ENCODE measurements at regions not wholly inside any gene's neighbourhood (a gene's known extent, or its start where the extent isn't known, plus 50 kb on each side); places are given as distances from the start of the nearest gene placed in this dataset.
"Not testable (repeated sequence)": the region's sequence is repeated elsewhere in the genome, so short reads cannot be mapped to it uniquely, and the experiment has no call there.

DNA sequence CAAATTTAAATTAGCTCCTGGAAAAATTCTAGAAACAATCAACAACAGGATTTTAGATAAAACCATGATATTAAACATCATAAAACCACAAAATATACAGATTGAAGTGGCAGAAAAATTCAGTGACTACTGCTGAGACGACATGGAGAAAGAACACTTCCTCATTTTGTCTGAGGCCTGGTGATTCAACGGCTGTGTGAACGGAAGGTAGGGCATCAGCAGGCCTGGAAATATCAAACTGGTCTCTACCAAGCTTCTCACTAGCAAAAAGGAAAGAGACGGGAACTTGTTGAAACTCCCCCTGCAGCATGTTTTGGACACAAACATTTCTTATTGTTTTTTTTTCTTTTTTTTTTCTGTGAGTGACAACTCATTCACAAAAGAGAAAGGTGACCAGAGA lies 58.0 kb upstream of the AHI1 start:
- CTCF ChIA-PET: interaction anchor here (0.8 kb wide), 1 partner anchor 9 kb away, joined by 3 read pairs; no protein-coding TSS in a partner anchor
- no peaks in the 10 kb centered on the region for H3K36me3 ChIP-seq (ENCODE audit: insufficient read depth, low read length)
- H3K27me3 Mint-ChIP-seq: peaks cover 2 to 19% of the 10 kb centered on the region in 2 donors
- H3K4me3 Mint-ChIP-seq: no peak overlapping the region
- H3K27ac Mint-ChIP-seq: no peak overlapping the region
- no peaks in the 10 kb centered on the region for H3K36me3 Mint-ChIP-seq
- H3K27me3 ChIP-seq (ENCODE audit: insufficient read depth, low read length, poor library complexity, severe bottlenecking): no peaks in the 10 kb centered on the region
- no peaks in the 10 kb centered on the region for H3K4me1 Mint-ChIP-seq
- no peak for DNase-seq
- no peaks in the 10 kb centered on the region for H3K9me3 Mint-ChIP-seq
- no peaks in the 10 kb centered on the region for H3K9me3 ChIP-seq (ENCODE audit: low read length)
- no peaks in the 10 kb centered on the region for H3K4me1 ChIP-seq (ENCODE audit: insufficient read depth, low read length)
- H3K4me3 ChIP-seq (ENCODE audit: low read length): no peak overlapping the region
- POLR2A ChIA-PET: no interaction called here
- no peak overlapping the region for H3K27ac ChIP-seq (ENCODE audit: low read depth, low read length)

DNA sequence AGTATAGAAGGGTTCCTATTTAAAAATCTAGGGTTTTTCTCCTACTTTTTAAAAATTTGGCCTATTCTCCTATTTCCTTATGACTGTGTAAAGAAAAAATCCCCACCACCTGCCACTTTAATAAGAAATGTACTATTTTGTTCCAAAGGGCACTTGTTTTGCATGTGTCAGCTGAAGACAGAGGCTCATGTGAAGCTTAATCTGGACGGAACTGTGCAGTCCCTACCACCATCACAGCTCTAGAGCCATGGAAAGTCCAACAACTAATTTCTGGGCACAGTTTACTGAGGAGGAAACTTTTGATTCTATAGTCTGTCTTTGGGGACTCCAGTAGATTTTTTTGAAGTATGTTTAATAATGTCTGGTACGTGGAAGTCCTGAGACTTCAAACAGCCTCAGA lies 60.0 kb upstream of the AHI1 start:
- H3K27ac ChIP-seq (ENCODE audit: low read depth, low read length): no peak overlapping the region
- CTCF ChIA-PET: no interaction called here
- H3K4me1 ChIP-seq (ENCODE audit: insufficient read depth, low read length): no peaks in the 10 kb centered on the region
- H3K4me3 ChIP-seq (ENCODE audit: low read length): no peak overlapping the region
- Mint-ChIP-seq H3K36me3 (no peaks in the 10 kb centered on the region), H3K27ac (no peak overlapping the region), H3K4me3 (no peak overlapping the region), H3K4me1 (peaks cover 0 to 8% (median 8%) of the 10 kb centered on the region in 3 donors), H3K9me3 (no peaks in the 10 kb centered on the region), H3K27me3 (peaks cover 2 to 19% of the 10 kb centered on the region in 2 donors)
- POLR2A ChIA-PET: no interaction called here
- no peaks in the 10 kb centered on the region for H3K9me3 ChIP-seq (ENCODE audit: low read length)
- H3K27me3 ChIP-seq (ENCODE audit: insufficient read depth, low read length, poor library complexity, severe bottlenecking): no peaks in the 10 kb centered on the region
- H3K36me3 ChIP-seq (ENCODE audit: insufficient read depth, low read length): no peaks in the 10 kb centered on the region
- no peak for DNase-seq

- H3K36me3 ChIP-seq (ENCODE audit: insufficient read depth, low read length); DNase-seq; H3K9me3 Mint-ChIP-seq; POLR2A ChIA-PET; H3K27me3 ChIP-seq (ENCODE audit: insufficient read depth, low read length, poor library complexity, severe bottlenecking); H3K4me3 ChIP-seq (ENCODE audit: low read length); H3K27me3 Mint-ChIP-seq; CTCF ChIA-PET; H3K27ac ChIP-seq (ENCODE audit: low read depth, low read length); H3K4me1 ChIP-seq (ENCODE audit: insufficient read depth, low read length); H3K36me3 Mint-ChIP-seq; H3K9me3 ChIP-seq (ENCODE audit: low read length); H3K4me3 Mint-ChIP-seq: not testable (repeated sequence)
- Mint-ChIP-seq H3K4me1 (peaks cover 9 to 32% (median 29%) of the 10 kb centered on the region in 3 donors), H3K27ac (peak overlapping the region in 2 of 8 donors; percentile 19 to 67)
Observed at GRCh38 chr6:135565605-135566004, 68.1 kb upstream of the AHI1 start.

- H3K27me3 ChIP-seq (ENCODE audit: insufficient read depth, low read length, poor library complexity, severe bottlenecking): no peaks in the 10 kb centered on the region
- peak overlapping the region in 1 of 8 donors; percentile 43 for H3K27ac Mint-ChIP-seq
- no peak overlapping the region for H3K4me3 Mint-ChIP-seq
- H3K4me3 ChIP-seq (ENCODE audit: low read length): no peak overlapping the region
- ChIA-PET POLR2A (no interaction called here), CTCF (no interaction called here)
- H3K36me3 Mint-ChIP-seq: no peaks in the 10 kb centered on the region
- H3K4me1 Mint-ChIP-seq: peaks cover 9 to 24% (median 21%) of the 10 kb centered on the region in 3 donors
- H3K9me3 Mint-ChIP-seq: peaks cover 0 to 2% (median 0%) of the 10 kb centered on the region in 5 donors
- H3K36me3 ChIP-seq (ENCODE audit: insufficient read depth, low read length): no peaks in the 10 kb centered on the region
- no peaks in the 10 kb centered on the region for H3K4me1 ChIP-seq (ENCODE audit: insufficient read depth, low read length)
- no peak overlapping the region for H3K27ac ChIP-seq (ENCODE audit: low read depth, low read length)
- DNase-seq: no peak
- H3K27me3 Mint-ChIP-seq: peaks cover 0 to 6% of the 10 kb centered on the region in 2 donors
- no peaks in the 10 kb centered on the region for H3K9me3 ChIP-seq (ENCODE audit: low read length)
Observed at GRCh38 chr6:135566311-135567068, 69.0 kb upstream of the AHI1 start.

DNA sequence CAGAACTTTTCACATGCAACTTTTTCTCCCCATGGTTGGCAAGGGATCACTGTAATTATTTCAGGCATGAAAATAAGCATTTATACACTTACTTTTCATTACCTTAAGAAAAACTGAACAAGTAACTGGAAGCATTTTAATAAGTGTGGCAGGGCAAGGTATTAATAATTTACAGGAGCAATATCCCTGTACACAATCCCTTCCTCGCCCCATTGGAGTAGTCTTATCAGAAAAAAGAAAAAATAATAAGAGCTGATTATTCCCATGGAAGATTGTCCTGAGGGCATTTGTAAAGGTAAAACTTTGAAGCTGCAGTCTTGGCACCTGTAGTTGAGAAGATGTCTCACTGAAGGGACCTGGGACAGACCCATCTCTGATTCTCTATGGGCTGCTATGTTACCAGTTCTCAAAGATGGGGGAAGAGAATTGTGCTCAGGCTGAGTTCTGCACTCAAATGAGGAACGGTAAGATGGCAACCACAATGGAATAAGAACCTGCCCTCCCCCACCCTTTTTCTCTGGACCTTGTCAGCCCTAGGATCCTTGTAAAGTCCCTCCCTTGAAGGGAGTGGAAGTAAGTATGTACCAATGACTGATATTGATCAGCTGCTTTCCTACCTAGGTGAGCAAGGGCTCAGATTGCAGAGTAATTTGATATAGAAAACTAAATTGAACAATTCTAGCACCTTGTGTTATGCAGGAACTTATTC lies 70.0 kb upstream of the AHI1 start:
- ChIA-PET POLR2A (no interaction called here), CTCF (interaction anchor here (1.0 kb wide), 1 partner anchor 342 kb away, joined by 3 read pairs; no protein-coding TSS in a partner anchor)
- peaks cover 9 to 24% (median 21%) of the 10 kb centered on the region in 3 donors for H3K4me1 Mint-ChIP-seq
- Histone ChIP-seq H3K4me1 (ENCODE audit: insufficient read depth, low read length) (no peaks in the 10 kb centered on the region), H3K9me3 (ENCODE audit: low read length) (no peaks in the 10 kb centered on the region), H3K27ac (ENCODE audit: low read depth, low read length) (no peak overlapping the region), H3K4me3 (ENCODE audit: low read length) (no peak overlapping the region), H3K27me3 (ENCODE audit: insufficient read depth, low read length, poor library complexity, severe bottlenecking) (no peaks in the 10 kb centered on the region), H3K36me3 (ENCODE audit: insufficient read depth, low read length) (no peaks in the 10 kb centered on the region)
- H3K27ac Mint-ChIP-seq: peak overlapping the region in 1 of 8 donors; percentile 48
- no peak overlapping the region for H3K4me3 Mint-ChIP-seq
- H3K27me3 Mint-ChIP-seq: peaks cover 0 to 6% of the 10 kb centered on the region in 2 donors
- no peak for DNase-seq
- H3K9me3 Mint-ChIP-seq: peaks cover 0 to 2% (median 0%) of the 10 kb centered on the region in 5 donors
- H3K36me3 Mint-ChIP-seq: no peaks in the 10 kb centered on the region

GRCh38 chr6:135568379-135568778 lies 70.8 kb upstream of the AHI1 start:
- Histone ChIP-seq H3K27me3 (ENCODE audit: insufficient read depth, low read length, poor library complexity, severe bottlenecking) (no peaks in the 10 kb centered on the region), H3K9me3 (ENCODE audit: low read length) (no peaks in the 10 kb centered on the region), H3K4me3 (ENCODE audit: low read length) (no peak overlapping the region), H3K36me3 (ENCODE audit: insufficient read depth, low read length) (no peaks in the 10 kb centered on the region), H3K27ac (ENCODE audit: low read depth, low read length) (no peak overlapping the region), H3K4me1 (ENCODE audit: insufficient read depth, low read length) (no peaks in the 10 kb centered on the region)
- peaks cover 9 to 24% (median 21%) of the 10 kb centered on the region in 3 donors for H3K4me1 Mint-ChIP-seq
- POLR2A ChIA-PET: no interaction called here
- DNase-seq: peak; percentile 7 to 65 (median 21)
- peak overlapping the region in 3 of 7 donors; percentile 30 to 44 (median 36) for H3K4me3 Mint-ChIP-seq
- H3K36me3 Mint-ChIP-seq: no peaks in the 10 kb centered on the region
- H3K27me3 Mint-ChIP-seq: peaks cover 0 to 6% of the 10 kb centered on the region in 2 donors
- H3K9me3 Mint-ChIP-seq: peaks cover 0 to 2% (median 0%) of the 10 kb centered on the region in 5 donors
- CTCF ChIA-PET: interaction anchor here (1.0 to 1.3 kb wide), 2 partner anchors 33 to 341 kb away, joined by 3 read pairs; no protein-coding TSS in a partner anchor
- H3K27ac Mint-ChIP-seq: peak overlapping the region in 5 of 8 donors; percentile 13 to 73 (median 48)

- no peaks in the 10 kb centered on the region for H3K9me3 ChIP-seq (ENCODE audit: low read length)
- H3K27ac ChIP-seq (ENCODE audit: low read depth, low read length): no peak overlapping the region
- no peak overlapping the region for H3K27ac Mint-ChIP-seq
- H3K9me3 Mint-ChIP-seq: no peaks in the 10 kb centered on the region
- CTCF ChIA-PET: no interaction called here
- H3K27me3 Mint-ChIP-seq: peaks cover 0 to 2% of the 10 kb centered on the region in 2 donors
- peaks cover 9 to 24% (median 21%) of the 10 kb centered on the region in 3 donors for H3K4me1 Mint-ChIP-seq
- no peaks in the 10 kb centered on the region for H3K36me3 ChIP-seq (ENCODE audit: insufficient read depth, low read length)
- POLR2A ChIA-PET: no interaction called here
- H3K4me1 ChIP-seq (ENCODE audit: insufficient read depth, low read length): no peaks in the 10 kb centered on the region
- H3K27me3 ChIP-seq (ENCODE audit: insufficient read depth, low read length, poor library complexity, severe bottlenecking): no peaks in the 10 kb centered on the region
- peak overlapping the region in 1 of 7 donors; percentile 23 for H3K4me3 Mint-ChIP-seq
- H3K36me3 Mint-ChIP-seq: no peaks in the 10 kb centered on the region
- no peak overlapping the region for H3K4me3 ChIP-seq (ENCODE audit: low read length)
- DNase-seq: no peak
Observed at GRCh38 chr6:135572051-135572450, 74.5 kb upstream of the AHI1 start.

DNA sequence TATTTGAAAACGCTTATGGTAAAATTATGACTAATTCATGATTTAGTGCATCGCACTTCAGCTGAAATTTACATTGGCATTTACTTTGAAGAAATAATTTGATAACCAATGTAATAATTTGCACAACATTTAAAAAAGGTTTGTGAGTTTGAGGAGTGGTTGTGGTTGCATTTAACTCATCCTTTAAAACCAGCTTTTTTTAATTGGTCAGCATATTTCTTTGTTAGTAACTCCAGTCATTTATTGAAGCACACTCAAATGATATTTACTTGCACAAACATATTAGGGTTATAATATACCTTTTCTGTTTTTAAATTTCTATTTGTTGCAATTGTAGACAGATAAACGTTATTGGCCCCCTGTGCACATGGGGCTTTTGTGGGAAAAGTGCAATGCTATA lies 78.1 kb upstream of the AHI1 start:
- DNase-seq: no peak
- Histone ChIP-seq H3K9me3 (ENCODE audit: low read length) (no peaks in the 10 kb centered on the region), H3K27ac (ENCODE audit: low read depth, low read length) (no peak overlapping the region), H3K4me1 (ENCODE audit: insufficient read depth, low read length) (no peaks in the 10 kb centered on the region), H3K36me3 (ENCODE audit: insufficient read depth, low read length) (no peaks in the 10 kb centered on the region), H3K27me3 (ENCODE audit: insufficient read depth, low read length, poor library complexity, severe bottlenecking) (no peaks in the 10 kb centered on the region), H3K4me3 (ENCODE audit: low read length) (no peak overlapping the region)
- Mint-ChIP-seq H3K4me3 (no peak overlapping the region), H3K4me1 (no peaks in the 10 kb centered on the region), H3K27me3 (no peaks in the 10 kb centered on the region), H3K9me3 (no peaks in the 10 kb centered on the region), H3K36me3 (no peaks in the 10 kb centered on the region), H3K27ac (no peak overlapping the region)
- ChIA-PET CTCF (no interaction called here), POLR2A (no interaction called here)
